ENCODE measurements at regions not wholly inside any gene's neighbourhood (a gene's known extent, or its start where the extent isn't known, plus 50 kb on each side); places are given as distances from the start of the nearest gene placed in this dataset.
A peak's percentile ranks its signal among the peaks of the same experiment; 100 is the strongest.

GRCh38 chr1:9427388-9427787, 111.9 kb upstream of the SLC25A33 start:
- Histone ChIP-seq H3K27ac (ENCODE audit: low read depth in 1 of 3, low read length in 2 of 3) (peak overlapping the region in 2 of 3 donors; percentile 43 to 73), H3K4me1 (ENCODE audit: control insufficient read depth in 3 of 3, insufficient read depth in 2 of 3, low read depth in 1 of 3, low read length in 2 of 3) (peaks cover 0 to 11% (median 5%) of the 10 kb centered on the region in 3 donors), H3K9me3 (ENCODE audit: control insufficient read depth in 2 of 2, insufficient read depth in 1 of 2, low read depth in 1 of 2, low read length in 1 of 2) (no peaks in the 10 kb centered on the region), H3K36me3 (ENCODE audit: control insufficient read depth in 3 of 3, insufficient read depth in 2 of 3, low read depth in 1 of 3, low read length in 3 of 3) (no peaks in the 10 kb centered on the region), H3K4me3 (ENCODE audit: low read depth in 1 of 3, low read length in 3 of 3) (no peak overlapping the region), H3K27me3 (ENCODE audit: control insufficient read depth in 3 of 3, insufficient read depth in 3 of 3, low read length in 3 of 3) (no peaks in the 10 kb centered on the region)
- FAIRE-seq (no peak), DNase-seq (peak in 1 of 2 donors; percentile 85)
- 7 to 63% (median 55%) methylated on average over 2 of the region's 2 CpGs for WGBS, 3 donors

GRCh38 chr1:9428601-9429341, 110.5 kb upstream of the SLC25A33 start:
- H3K27me3 ChIP-seq (ENCODE audit: control insufficient read depth in 3 of 3, insufficient read depth in 3 of 3, low read length in 3 of 3), result no peaks in the 10 kb centered on the region
- H3K36me3 ChIP-seq (ENCODE audit: control insufficient read depth in 3 of 3, insufficient read depth in 2 of 3, low read depth in 1 of 3, low read length in 3 of 3), result no peaks in the 10 kb centered on the region
- FAIRE-seq, result no peak
- peak overlapping the region in 2 of 3 donors; percentile 21 to 51 for H3K4me3 ChIP-seq (ENCODE audit: low read depth in 1 of 3, low read length in 3 of 3)
- DNase-seq, result peak; percentile 99 to 100
- H3K4me1 ChIP-seq (ENCODE audit: control insufficient read depth in 3 of 3, insufficient read depth in 2 of 3, low read depth in 1 of 3, low read length in 2 of 3), result peaks cover 0 to 11% (median 5%) of the 10 kb centered on the region in 3 donors
- peak overlapping the region; percentile 64 to 85 (median 81) for H3K27ac ChIP-seq (ENCODE audit: low read depth in 1 of 3, low read length in 2 of 3)
- 3 to 5% (median 4%) methylated on average over 48 of the region's 48 CpGs for WGBS, 3 donors
- no peaks in the 10 kb centered on the region for H3K9me3 ChIP-seq (ENCODE audit: control insufficient read depth in 2 of 2, insufficient read depth in 1 of 2, low read depth in 1 of 2, low read length in 1 of 2)

- H3K36me3 ChIP-seq (ENCODE audit: control insufficient read depth in 3 of 3, insufficient read depth in 2 of 3, low read depth in 1 of 3, low read length in 3 of 3), result no peaks in the 10 kb centered on the region
- peak overlapping the region in 2 of 3 donors; percentile 48 to 85 for H3K27ac ChIP-seq (ENCODE audit: low read depth in 1 of 3, low read length in 2 of 3)
- H3K4me3 ChIP-seq (ENCODE audit: low read depth in 1 of 3, low read length in 3 of 3), result peak overlapping the region in 2 of 3 donors; percentile 21 to 51
- peaks cover 0 to 14% (median 5%) of the 10 kb centered on the region in 3 donors for H3K4me1 ChIP-seq (ENCODE audit: control insufficient read depth in 3 of 3, insufficient read depth in 2 of 3, low read depth in 1 of 3, low read length in 2 of 3)
- DNase-seq (no peak), FAIRE-seq (no peak)
- no peaks in the 10 kb centered on the region for H3K9me3 ChIP-seq (ENCODE audit: control insufficient read depth in 2 of 2, insufficient read depth in 1 of 2, low read depth in 1 of 2, low read length in 1 of 2)
- no peaks in the 10 kb centered on the region for H3K27me3 ChIP-seq (ENCODE audit: control insufficient read depth in 3 of 3, insufficient read depth in 3 of 3, low read length in 3 of 3)
- WGBS, 3 donors, result 24 to 40% (median 34%) methylated on average over 6 of the region's 6 CpGs
Measured at GRCh38 chr1:9429342-9429711, 109.9 kb upstream of the SLC25A33 start.

- no peaks in the 10 kb centered on the region for H3K27me3 ChIP-seq (ENCODE audit: control insufficient read depth in 3 of 3, insufficient read depth in 3 of 3, low read length in 3 of 3)
- no peak for FAIRE-seq
- H3K27ac ChIP-seq (ENCODE audit: low read depth in 1 of 3, low read length in 2 of 3), result peak overlapping the region in 2 of 3 donors; percentile 13 to 27
- H3K9me3 ChIP-seq (ENCODE audit: control insufficient read depth in 2 of 2, insufficient read depth in 1 of 2, low read depth in 1 of 2, low read length in 1 of 2), result no peaks in the 10 kb centered on the region
- WGBS, 3 donors, result 77 to 79% (median 77%) methylated on average over 11 of the region's 11 CpGs
- H3K36me3 ChIP-seq (ENCODE audit: control insufficient read depth in 3 of 3, insufficient read depth in 2 of 3, low read depth in 1 of 3, low read length in 3 of 3), result no peaks in the 10 kb centered on the region
- H3K4me3 ChIP-seq (ENCODE audit: low read depth in 1 of 3, low read length in 3 of 3), result no peak overlapping the region
- H3K4me1 ChIP-seq (ENCODE audit: control insufficient read depth in 3 of 3, insufficient read depth in 2 of 3, low read depth in 1 of 3, low read length in 2 of 3), result peaks cover 2 to 56% (median 2%) of the 10 kb centered on the region in 3 donors
- no peak for DNase-seq
Measured at GRCh38 chr1:9434247-9435152, 104.8 kb upstream of the SLC25A33 start.

GRCh38 chr1:9435153-9435636, 104.1 kb upstream of the SLC25A33 start:
- Histone ChIP-seq H3K36me3 (ENCODE audit: control insufficient read depth in 3 of 3, insufficient read depth in 2 of 3, low read depth in 1 of 3, low read length in 3 of 3) (no peaks in the 10 kb centered on the region), H3K27me3 (ENCODE audit: control insufficient read depth in 3 of 3, insufficient read depth in 3 of 3, low read length in 3 of 3) (no peaks in the 10 kb centered on the region), H3K27ac (ENCODE audit: low read depth in 1 of 3, low read length in 2 of 3) (peak overlapping the region; percentile 63 to 90 (median 71)), H3K4me3 (ENCODE audit: low read depth in 1 of 3, low read length in 3 of 3) (no peak overlapping the region), H3K4me1 (ENCODE audit: control insufficient read depth in 3 of 3, insufficient read depth in 2 of 3, low read depth in 1 of 3, low read length in 2 of 3) (peaks cover 0 to 55% (median 2%) of the 10 kb centered on the region in 3 donors), H3K9me3 (ENCODE audit: control insufficient read depth in 2 of 2, insufficient read depth in 1 of 2, low read depth in 1 of 2, low read length in 1 of 2) (no peaks in the 10 kb centered on the region)
- FAIRE-seq (no peak), DNase-seq (peak; percentile 77 to 95)
- 11 to 47% (median 28%) methylated on average over 4 of the region's 4 CpGs for WGBS, 3 donors

GRCh38 chr1:9435854-9436640, 103.2 kb upstream of the SLC25A33 start:
- H3K27me3 ChIP-seq (ENCODE audit: control insufficient read depth in 3 of 3, insufficient read depth in 3 of 3, low read length in 3 of 3), result no peaks in the 10 kb centered on the region
- WGBS, 3 donors, result 17 to 53% (median 30%) methylated on average over 5 of the region's 5 CpGs
- H3K4me3 ChIP-seq (ENCODE audit: low read depth in 1 of 3, low read length in 3 of 3), result no peak overlapping the region
- H3K9me3 ChIP-seq (ENCODE audit: control insufficient read depth in 2 of 2, insufficient read depth in 1 of 2, low read depth in 1 of 2, low read length in 1 of 2), result no peaks in the 10 kb centered on the region
- peaks cover 0 to 59% (median 5%) of the 10 kb centered on the region in 3 donors for H3K4me1 ChIP-seq (ENCODE audit: control insufficient read depth in 3 of 3, insufficient read depth in 2 of 3, low read depth in 1 of 3, low read length in 2 of 3)
- FAIRE-seq (no peak), DNase-seq (peak; percentile 76 to 96)
- H3K27ac ChIP-seq (ENCODE audit: low read depth in 1 of 3, low read length in 2 of 3), result peak overlapping the region; percentile 63 to 90 (median 71)
- no peaks in the 10 kb centered on the region for H3K36me3 ChIP-seq (ENCODE audit: control insufficient read depth in 3 of 3, insufficient read depth in 2 of 3, low read depth in 1 of 3, low read length in 3 of 3)

GRCh38 chr1:9437961-9438430, 101.3 kb upstream of the SLC25A33 start:
- Histone ChIP-seq H3K27me3 (ENCODE audit: control insufficient read depth in 3 of 3, insufficient read depth in 3 of 3, low read length in 3 of 3) (no peaks in the 10 kb centered on the region), H3K4me1 (ENCODE audit: control insufficient read depth in 3 of 3, insufficient read depth in 2 of 3, low read depth in 1 of 3, low read length in 2 of 3) (peaks cover 0 to 79% (median 14%) of the 10 kb centered on the region in 3 donors), H3K9me3 (ENCODE audit: control insufficient read depth in 2 of 2, insufficient read depth in 1 of 2, low read depth in 1 of 2, low read length in 1 of 2) (no peaks in the 10 kb centered on the region), H3K36me3 (ENCODE audit: control insufficient read depth in 3 of 3, insufficient read depth in 2 of 3, low read depth in 1 of 3, low read length in 3 of 3) (no peaks in the 10 kb centered on the region), H3K4me3 (ENCODE audit: low read depth in 1 of 3, low read length in 3 of 3) (no peak overlapping the region), H3K27ac (ENCODE audit: low read depth in 1 of 3, low read length in 2 of 3) (peak overlapping the region in 2 of 3 donors; percentile 33 to 82)
- FAIRE-seq (no peak), DNase-seq (no peak)
- WGBS, 3 donors, result 73 to 89% (median 81%) methylated on average over 14 of the region's 14 CpGs

Data from small intestine (tissue), 7 donors.